HL-60 (cell line): ENCODE measurements at regions not wholly inside any gene's neighbourhood (a gene's known extent, or its start where the extent isn't known, plus 50 kb on each side); places are given as distances from the start of the nearest gene placed in this dataset.

Experiments
- GABPA ChIP-seq: IDR thresholded peaks from 2 replicates; pipeline ENCODE4 v1.6.1; 2012; ENCODE audit warnings: low read depth
- POLR2AphosphoS5 ChIP-seq: IDR thresholded peaks from 2 replicates; pipeline ENCODE4 v1.6.1; 2012; ENCODE audit warnings: low read depth
- TF ChIP-seq, protein P1 (sequence below): IDR thresholded peaks from one replicate; pipeline ENCODE4 v1.5.1; 2011; ENCODE audit warnings: low read length, control low read depth, inconsistent platforms; ENCODE audit not compliant: insufficient read depth
- TF ChIP-seq, protein P2 (sequence below): IDR thresholded peaks from 2 replicates; pipeline ENCODE4 v1.6.1; 2012; ENCODE audit warnings: low read depth; ENCODE audit not compliant: insufficient replicate concordance

- TF ChIP-seq, protein P1, sequence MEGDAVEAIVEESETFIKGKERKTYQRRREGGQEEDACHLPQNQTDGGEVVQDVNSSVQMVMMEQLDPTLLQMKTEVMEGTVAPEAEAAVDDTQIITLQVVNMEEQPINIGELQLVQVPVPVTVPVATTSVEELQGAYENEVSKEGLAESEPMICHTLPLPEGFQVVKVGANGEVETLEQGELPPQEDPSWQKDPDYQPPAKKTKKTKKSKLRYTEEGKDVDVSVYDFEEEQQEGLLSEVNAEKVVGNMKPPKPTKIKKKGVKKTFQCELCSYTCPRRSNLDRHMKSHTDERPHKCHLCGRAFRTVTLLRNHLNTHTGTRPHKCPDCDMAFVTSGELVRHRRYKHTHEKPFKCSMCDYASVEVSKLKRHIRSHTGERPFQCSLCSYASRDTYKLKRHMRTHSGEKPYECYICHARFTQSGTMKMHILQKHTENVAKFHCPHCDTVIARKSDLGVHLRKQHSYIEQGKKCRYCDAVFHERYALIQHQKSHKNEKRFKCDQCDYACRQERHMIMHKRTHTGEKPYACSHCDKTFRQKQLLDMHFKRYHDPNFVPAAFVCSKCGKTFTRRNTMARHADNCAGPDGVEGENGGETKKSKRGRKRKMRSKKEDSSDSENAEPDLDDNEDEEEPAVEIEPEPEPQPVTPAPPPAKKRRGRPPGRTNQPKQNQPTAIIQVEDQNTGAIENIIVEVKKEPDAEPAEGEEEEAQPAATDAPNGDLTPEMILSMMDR, result no peak
- TF ChIP-seq, protein P2, sequence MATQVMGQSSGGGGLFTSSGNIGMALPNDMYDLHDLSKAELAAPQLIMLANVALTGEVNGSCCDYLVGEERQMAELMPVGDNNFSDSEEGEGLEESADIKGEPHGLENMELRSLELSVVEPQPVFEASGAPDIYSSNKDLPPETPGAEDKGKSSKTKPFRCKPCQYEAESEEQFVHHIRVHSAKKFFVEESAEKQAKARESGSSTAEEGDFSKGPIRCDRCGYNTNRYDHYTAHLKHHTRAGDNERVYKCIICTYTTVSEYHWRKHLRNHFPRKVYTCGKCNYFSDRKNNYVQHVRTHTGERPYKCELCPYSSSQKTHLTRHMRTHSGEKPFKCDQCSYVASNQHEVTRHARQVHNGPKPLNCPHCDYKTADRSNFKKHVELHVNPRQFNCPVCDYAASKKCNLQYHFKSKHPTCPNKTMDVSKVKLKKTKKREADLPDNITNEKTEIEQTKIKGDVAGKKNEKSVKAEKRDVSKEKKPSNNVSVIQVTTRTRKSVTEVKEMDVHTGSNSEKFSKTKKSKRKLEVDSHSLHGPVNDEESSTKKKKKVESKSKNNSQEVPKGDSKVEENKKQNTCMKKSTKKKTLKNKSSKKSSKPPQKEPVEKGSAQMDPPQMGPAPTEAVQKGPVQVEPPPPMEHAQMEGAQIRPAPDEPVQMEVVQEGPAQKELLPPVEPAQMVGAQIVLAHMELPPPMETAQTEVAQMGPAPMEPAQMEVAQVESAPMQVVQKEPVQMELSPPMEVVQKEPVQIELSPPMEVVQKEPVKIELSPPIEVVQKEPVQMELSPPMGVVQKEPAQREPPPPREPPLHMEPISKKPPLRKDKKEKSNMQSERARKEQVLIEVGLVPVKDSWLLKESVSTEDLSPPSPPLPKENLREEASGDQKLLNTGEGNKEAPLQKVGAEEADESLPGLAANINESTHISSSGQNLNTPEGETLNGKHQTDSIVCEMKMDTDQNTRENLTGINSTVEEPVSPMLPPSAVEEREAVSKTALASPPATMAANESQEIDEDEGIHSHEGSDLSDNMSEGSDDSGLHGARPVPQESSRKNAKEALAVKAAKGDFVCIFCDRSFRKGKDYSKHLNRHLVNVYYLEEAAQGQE, result no peak
- TF ChIP-seq POLR2AphosphoS5 (no peak), GABPA (no peak)
Observed at GRCh38 chr4:154124539-154125255, 335.8 kb upstream of the SFRP2 start.
